ENCODE measurements at regions not wholly inside any gene's neighbourhood (a gene's known extent, or its start where the extent isn't known, plus 50 kb on each side); places are given as distances from the start of the nearest gene placed in this dataset.

DNA sequence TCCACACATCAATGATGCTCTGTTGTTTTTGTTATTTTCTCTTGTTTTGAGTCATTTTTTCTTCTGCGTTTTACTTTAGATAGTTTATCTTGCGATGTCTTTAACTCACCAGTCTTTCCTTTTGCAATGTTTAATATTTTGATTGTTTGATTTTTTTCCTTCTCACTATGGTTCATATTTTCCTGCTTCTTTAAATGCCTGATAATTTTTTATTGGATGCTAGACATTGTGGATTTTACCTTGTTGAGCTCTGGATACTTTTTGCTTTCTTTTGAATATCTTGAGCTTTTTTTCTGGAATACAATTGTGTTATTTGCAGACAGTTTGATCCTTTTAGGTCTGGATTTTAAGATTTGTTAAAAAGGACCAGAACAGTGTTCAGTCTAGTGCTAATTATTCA, 55.2 kb upstream of the GAS1 start:
- no peak for TF ChIP-seq POLR2A (IDR thresholded peaks at IDR 0.05)
- TF ChIP-seq, protein P1, sequence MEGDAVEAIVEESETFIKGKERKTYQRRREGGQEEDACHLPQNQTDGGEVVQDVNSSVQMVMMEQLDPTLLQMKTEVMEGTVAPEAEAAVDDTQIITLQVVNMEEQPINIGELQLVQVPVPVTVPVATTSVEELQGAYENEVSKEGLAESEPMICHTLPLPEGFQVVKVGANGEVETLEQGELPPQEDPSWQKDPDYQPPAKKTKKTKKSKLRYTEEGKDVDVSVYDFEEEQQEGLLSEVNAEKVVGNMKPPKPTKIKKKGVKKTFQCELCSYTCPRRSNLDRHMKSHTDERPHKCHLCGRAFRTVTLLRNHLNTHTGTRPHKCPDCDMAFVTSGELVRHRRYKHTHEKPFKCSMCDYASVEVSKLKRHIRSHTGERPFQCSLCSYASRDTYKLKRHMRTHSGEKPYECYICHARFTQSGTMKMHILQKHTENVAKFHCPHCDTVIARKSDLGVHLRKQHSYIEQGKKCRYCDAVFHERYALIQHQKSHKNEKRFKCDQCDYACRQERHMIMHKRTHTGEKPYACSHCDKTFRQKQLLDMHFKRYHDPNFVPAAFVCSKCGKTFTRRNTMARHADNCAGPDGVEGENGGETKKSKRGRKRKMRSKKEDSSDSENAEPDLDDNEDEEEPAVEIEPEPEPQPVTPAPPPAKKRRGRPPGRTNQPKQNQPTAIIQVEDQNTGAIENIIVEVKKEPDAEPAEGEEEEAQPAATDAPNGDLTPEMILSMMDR (IDR thresholded peaks at IDR 0.05): no peak
